ENCODE measurements at regions not wholly inside any gene's neighbourhood (a gene's known extent, or its start where the extent isn't known, plus 50 kb on each side); places are given as distances from the start of the nearest gene placed in this dataset.

DNA sequence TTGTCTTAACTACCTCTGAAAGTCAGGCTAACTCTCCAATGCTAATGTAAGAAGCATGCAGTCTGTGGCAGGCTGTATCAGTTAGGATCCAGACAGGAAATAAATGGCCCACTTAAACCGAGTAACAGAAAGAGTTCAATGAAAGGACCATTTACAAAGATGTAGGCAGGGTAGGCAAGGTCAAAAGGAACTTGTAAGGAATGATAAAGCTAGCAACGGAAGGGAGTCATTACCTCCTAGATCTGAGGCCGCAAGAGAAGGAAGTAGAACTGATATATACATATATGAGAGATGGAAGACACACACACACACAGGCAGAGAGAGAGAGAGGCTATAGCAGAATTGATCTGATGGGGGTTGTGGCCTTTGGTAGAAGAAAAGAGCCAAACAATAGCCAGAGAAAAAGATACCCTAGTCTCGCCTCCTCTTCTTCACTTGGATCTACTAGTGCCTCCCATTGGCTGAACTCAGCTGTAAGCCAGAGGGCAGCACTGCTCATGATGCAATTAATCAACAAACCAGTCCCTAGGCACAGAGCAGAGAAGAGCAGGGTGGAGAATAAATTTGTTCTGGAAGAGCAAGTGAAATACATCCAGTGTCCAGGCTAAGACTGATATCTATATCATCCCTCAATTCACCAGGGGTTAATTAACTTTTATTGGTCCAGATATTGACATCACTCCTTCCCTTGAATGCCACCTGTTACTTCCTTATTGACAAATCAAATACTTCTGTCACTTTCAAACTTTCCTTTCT, 91.2 kb downstream of the LSMEM1 start:
- TF ChIP-seq, protein P1, sequence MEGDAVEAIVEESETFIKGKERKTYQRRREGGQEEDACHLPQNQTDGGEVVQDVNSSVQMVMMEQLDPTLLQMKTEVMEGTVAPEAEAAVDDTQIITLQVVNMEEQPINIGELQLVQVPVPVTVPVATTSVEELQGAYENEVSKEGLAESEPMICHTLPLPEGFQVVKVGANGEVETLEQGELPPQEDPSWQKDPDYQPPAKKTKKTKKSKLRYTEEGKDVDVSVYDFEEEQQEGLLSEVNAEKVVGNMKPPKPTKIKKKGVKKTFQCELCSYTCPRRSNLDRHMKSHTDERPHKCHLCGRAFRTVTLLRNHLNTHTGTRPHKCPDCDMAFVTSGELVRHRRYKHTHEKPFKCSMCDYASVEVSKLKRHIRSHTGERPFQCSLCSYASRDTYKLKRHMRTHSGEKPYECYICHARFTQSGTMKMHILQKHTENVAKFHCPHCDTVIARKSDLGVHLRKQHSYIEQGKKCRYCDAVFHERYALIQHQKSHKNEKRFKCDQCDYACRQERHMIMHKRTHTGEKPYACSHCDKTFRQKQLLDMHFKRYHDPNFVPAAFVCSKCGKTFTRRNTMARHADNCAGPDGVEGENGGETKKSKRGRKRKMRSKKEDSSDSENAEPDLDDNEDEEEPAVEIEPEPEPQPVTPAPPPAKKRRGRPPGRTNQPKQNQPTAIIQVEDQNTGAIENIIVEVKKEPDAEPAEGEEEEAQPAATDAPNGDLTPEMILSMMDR (IDR thresholded peaks at IDR 0.05), result no peak
- no peak for TF ChIP-seq POLR2A (IDR thresholded peaks at IDR 0.05)

All from testis (tissue), 2 donors.